Activated CD8-positive, alpha-beta T cell treated with anti-CD3 and anti-CD28 coated beads for 36 hours (primary cell): ENCODE measurements at regions not wholly inside any gene's neighbourhood (a gene's known extent, or its start where the extent isn't known, plus 50 kb on each side); places are given as distances from the start of the nearest gene placed in this dataset.

Experiments
- ATAC-seq: fragments of 200-7000 bp; cut with Tn5 transposase; one replicate; pipeline ENCODE4 v1.10.0; 2021; ENCODE audit warnings: mild to moderate bottlenecking, moderate library complexity
- CTCF ChIA-PET: fragments of 350-600 bp; sonication (Branson Sonifier 250); formaldehyde crosslinking; loops from one replicate; lab custom pipeline; 2021; ENCODE audit warnings: antibody characterized with exemption; lab: Charles Lee
- POLR2A ChIA-PET: fragments of 350-600 bp; sonication (Branson Sonifier 250); formaldehyde crosslinking; loops from one replicate; lab custom pipeline; 2021; ENCODE audit warnings: antibody characterized with exemption; lab: Charles Lee
- DNase-seq: peaks from one replicate; pipeline ENCODE4 v3.0.0-alpha.2; 2020
- H3K27ac Mint-ChIP-seq: one replicate; pipeline ENCODE4 v1.8.0; 2021; ENCODE audit warnings: mild to moderate bottlenecking, mixed read lengths
- H3K27me3 Mint-ChIP-seq: one replicate; pipeline ENCODE4 v1.8.0; 2021; ENCODE audit warnings: mixed read lengths
- H3K36me3 Mint-ChIP-seq: one replicate; pipeline ENCODE4 v1.8.0; 2021; ENCODE audit warnings: low read depth, mixed read lengths
- H3K4me1 Mint-ChIP-seq: one replicate; pipeline ENCODE4 v1.8.0; 2021; ENCODE audit warnings: low read depth, mixed read lengths
- H3K4me3 Mint-ChIP-seq: one replicate; pipeline ENCODE4 v1.8.0; 2021; ENCODE audit warnings: mild to moderate bottlenecking, moderate library complexity, mixed read lengths
- H3K9me3 Mint-ChIP-seq: one replicate; pipeline ENCODE4 v1.8.0; 2021; ENCODE audit warnings: mixed read lengths
- intact Hi-C: fragments of 100-400 bp; cut with micrococcal nuclease; formaldehyde crosslinking; loops from one replicate; pipeline ENCODE4 v1.10.0; 2022
- TF ChIP-seq, protein P1 (sequence below): fragments of 200-600 bp; IDR thresholded peaks from one replicate; pipeline ENCODE4 v1.8.0; 2022; ENCODE audit warnings: antibody characterized with exemption, mild to moderate bottlenecking

DNA sequence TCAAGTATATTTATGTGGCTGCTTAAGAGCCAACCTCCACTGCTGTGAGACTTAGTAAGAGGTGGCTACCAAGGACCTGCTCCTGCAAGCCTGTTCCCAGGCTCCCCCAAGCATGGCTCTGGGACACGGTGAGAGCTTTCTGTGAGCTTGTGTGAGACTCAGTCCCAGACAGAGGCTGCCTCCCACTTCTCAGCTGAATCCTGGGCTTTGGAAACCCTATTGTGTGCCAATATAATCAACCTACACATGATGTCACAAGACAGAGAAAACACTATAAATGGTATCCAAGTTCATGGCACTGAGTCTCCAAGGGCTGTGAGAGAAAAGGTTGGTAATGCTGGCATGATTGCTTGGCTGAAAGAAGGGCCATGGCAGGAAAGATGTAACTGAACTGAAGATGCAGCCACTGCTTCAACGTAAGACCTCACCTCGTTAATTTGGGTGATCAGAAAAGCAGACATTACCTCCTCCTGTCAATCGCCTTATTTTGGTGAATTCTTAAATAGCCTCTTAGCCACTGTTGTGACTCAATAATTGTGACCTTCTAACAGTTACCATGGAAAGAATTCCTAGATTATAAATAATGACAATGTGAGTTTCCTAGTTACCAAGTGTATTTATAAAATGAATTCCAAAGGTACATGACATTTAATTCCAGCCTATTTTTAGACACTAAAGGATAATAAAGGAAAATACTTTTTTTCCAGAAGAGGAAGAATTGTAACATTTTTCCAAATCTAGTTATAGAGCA is 332.0 kb downstream of the IRS2 start:
- Mint-ChIP-seq H3K4me1 (no peaks in the 10 kb centered on the region), H3K36me3 (no peaks in the 10 kb centered on the region), H3K27ac (no peak overlapping the region), H3K4me3 (no peak overlapping the region), H3K27me3 (peaks cover 9% of the 10 kb centered on the region), H3K9me3 (no peaks in the 10 kb centered on the region)
- ATAC-seq (no peak), DNase-seq (no peak)
- intact Hi-C loops = no loop called here
- ChIA-PET CTCF (no interaction called here), POLR2A (no interaction called here)
- TF ChIP-seq, protein P1, sequence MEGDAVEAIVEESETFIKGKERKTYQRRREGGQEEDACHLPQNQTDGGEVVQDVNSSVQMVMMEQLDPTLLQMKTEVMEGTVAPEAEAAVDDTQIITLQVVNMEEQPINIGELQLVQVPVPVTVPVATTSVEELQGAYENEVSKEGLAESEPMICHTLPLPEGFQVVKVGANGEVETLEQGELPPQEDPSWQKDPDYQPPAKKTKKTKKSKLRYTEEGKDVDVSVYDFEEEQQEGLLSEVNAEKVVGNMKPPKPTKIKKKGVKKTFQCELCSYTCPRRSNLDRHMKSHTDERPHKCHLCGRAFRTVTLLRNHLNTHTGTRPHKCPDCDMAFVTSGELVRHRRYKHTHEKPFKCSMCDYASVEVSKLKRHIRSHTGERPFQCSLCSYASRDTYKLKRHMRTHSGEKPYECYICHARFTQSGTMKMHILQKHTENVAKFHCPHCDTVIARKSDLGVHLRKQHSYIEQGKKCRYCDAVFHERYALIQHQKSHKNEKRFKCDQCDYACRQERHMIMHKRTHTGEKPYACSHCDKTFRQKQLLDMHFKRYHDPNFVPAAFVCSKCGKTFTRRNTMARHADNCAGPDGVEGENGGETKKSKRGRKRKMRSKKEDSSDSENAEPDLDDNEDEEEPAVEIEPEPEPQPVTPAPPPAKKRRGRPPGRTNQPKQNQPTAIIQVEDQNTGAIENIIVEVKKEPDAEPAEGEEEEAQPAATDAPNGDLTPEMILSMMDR = no peak

DNA sequence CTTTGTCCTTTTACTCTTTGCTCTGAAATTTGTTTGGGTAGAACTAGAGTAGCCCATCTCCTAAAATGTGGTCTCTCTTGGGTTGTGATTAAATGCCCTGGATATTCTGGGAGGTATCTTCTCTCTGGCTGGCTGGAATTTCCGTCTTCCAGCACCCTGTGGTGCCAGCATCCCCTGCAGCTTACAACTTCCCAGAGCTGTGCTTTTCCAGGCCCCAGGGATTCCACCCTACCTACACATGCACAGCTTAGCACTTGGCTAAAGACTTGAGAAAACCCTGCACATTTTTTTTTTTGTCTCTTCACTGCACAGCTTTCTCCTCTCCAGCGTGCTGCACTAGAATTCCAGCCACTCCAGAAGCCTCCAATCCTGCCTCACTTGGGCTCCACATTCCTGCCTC is 334.7 kb downstream of the IRS2 start:
- no peak overlapping the region for H3K4me3 Mint-ChIP-seq
- TF ChIP-seq, protein P1 = no peak
- POLR2A ChIA-PET = no interaction called here
- ATAC-seq (no peak), DNase-seq (no peak)
- intact Hi-C loops = no loop called here
- H3K4me1 Mint-ChIP-seq = no peaks in the 10 kb centered on the region
- peaks cover 5% of the 10 kb centered on the region for H3K27me3 Mint-ChIP-seq
- CTCF ChIA-PET = no interaction called here
- H3K27ac Mint-ChIP-seq = no peak overlapping the region
- H3K9me3 Mint-ChIP-seq = no peaks in the 10 kb centered on the region
- H3K36me3 Mint-ChIP-seq = no peaks in the 10 kb centered on the region

DNA sequence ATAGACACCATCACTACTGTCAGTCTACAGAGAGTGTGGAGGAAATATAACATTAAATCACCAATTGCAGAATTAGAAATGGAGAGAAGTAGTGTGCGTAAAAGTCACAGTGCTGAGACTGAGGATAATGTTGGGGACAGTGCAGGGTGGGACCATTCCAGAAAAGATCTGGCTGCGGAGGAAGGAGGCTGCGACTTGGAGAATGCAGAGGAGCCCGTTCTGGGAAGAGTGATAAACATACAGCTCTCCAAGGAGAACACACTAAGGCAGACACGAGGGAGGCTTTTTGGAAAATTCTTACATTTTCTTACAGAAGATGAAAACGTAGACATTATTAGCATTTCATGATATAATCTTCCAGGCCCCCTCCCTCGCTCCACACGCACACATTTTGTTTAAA is 337.8 kb downstream of the IRS2 start:
- DNase-seq (no peak), ATAC-seq (no peak)
- Mint-ChIP-seq H3K4me3 (no peak overlapping the region), H3K36me3 (no peaks in the 10 kb centered on the region), H3K4me1 (no peaks in the 10 kb centered on the region), H3K9me3 (no peaks in the 10 kb centered on the region), H3K27me3 (peaks cover 5% of the 10 kb centered on the region), H3K27ac (no peak overlapping the region)
- TF ChIP-seq, protein P1 = no peak
- POLR2A ChIA-PET = no interaction called here
- CTCF ChIA-PET = no interaction called here
- intact Hi-C loops = no loop called here

DNA sequence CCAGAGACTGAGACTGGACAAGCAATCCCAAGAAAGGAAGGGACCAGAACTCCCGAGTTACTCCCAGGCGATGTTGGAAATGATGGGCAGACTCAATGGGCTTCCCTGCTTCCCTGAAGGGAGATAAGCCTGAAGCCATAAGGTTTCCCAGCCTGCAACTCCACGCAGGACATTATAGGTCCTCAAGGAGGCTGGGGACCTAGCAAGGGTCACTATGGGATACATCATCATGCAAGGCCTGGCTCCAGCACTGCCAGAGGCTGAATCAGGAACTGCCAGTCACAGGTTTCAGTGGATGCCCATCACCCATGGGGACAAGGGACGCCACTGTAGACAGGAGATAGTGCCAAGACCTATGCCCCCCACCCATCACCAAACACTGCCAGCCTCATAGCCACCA is 338.7 kb downstream of the IRS2 start:
- POLR2A ChIA-PET = no interaction called here
- ATAC-seq (no peak), DNase-seq (no peak)
- CTCF ChIA-PET = no interaction called here
- Mint-ChIP-seq H3K9me3 (peaks cover 4% of the 10 kb centered on the region), H3K27me3 (peaks cover 5% of the 10 kb centered on the region), H3K36me3 (no peaks in the 10 kb centered on the region), H3K27ac (no peak overlapping the region), H3K4me1 (no peaks in the 10 kb centered on the region), H3K4me3 (no peak overlapping the region)
- intact Hi-C loops = no loop called here
- TF ChIP-seq, protein P1 = no peak

DNA sequence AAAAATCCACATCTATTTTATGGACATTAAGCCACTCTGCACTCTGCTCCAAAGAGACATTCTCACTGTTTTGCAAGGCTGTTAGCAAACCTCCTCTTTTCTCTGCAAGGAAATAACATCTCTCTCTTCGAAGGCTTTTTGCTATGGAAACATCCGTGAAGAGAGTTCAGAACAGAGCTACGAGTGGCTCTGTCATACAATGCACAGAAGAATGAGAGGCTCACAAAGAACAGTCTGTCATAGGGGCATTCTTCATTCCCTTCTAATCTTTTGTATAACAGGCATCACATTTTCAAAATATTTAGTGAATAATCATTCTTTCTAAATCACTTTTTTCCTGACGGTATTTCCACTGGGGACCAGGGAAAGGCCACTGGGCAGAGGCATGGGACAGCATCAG is 346.1 kb downstream of the IRS2 start:
- no peaks in the 10 kb centered on the region for H3K4me1 Mint-ChIP-seq
- TF ChIP-seq, protein P1 = no peak
- H3K27me3 Mint-ChIP-seq = peaks cover 4% of the 10 kb centered on the region
- H3K36me3 Mint-ChIP-seq = no peaks in the 10 kb centered on the region
- peaks cover 4% of the 10 kb centered on the region for H3K9me3 Mint-ChIP-seq
- intact Hi-C loops = no loop called here
- H3K4me3 Mint-ChIP-seq = no peak overlapping the region
- POLR2A ChIA-PET = no interaction called here
- DNase-seq (no peak), ATAC-seq (no peak)
- CTCF ChIA-PET = no interaction called here
- no peak overlapping the region for H3K27ac Mint-ChIP-seq
